Astrocyte (in vitro differentiated cells and primary cell): ENCODE measurements at regions not wholly inside any gene's neighbourhood (a gene's known extent, or its start where the extent isn't known, plus 50 kb on each side); places are given as distances from the start of the nearest gene placed in this dataset.

Experiments
- CTCF ChIP-seq: IDR thresholded peaks from 2 replicates; pipeline ENCODE4 v1.5.1; 2011; ENCODE audit warnings: low read depth, mild to moderate bottlenecking, inconsistent platforms, low read length, moderate library complexity; ENCODE audit not compliant: insufficient read depth
- EZH2 ChIP-seq: IDR thresholded peaks from 2 replicates; pipeline ENCODE4 v1.6.1; 2012; ENCODE audit warnings: mild to moderate bottlenecking, low read length, inconsistent platforms; ENCODE audit not compliant: insufficient read depth

- TF ChIP-seq CTCF = no peak
- no peak for TF ChIP-seq EZH2
Observed at GRCh38 chr4:8739820-8740665, 131.6 kb downstream of the HMX1 start.
